A549 (cell line): ENCODE measurements at regions not wholly inside any gene's neighbourhood (a gene's known extent, or its start where the extent isn't known, plus 50 kb on each side); places are given as distances from the start of the nearest gene placed in this dataset.

Source experiments
- ATAC-seq, 2 experiments: fragments of 200-7000 bp in 1 of 2; fragments of >200 bp in 1 of 2; cut with Nextera tagmentation in 1 of 2; cut with Tn5 transposase in 1 of 2; 3 replicates each; pipeline versions ENCODE4 v1.8.0 to v1.9.1; 2018 to 2020; ENCODE audit warnings: mild to moderate bottlenecking in 1 of 2, moderate library complexity in 1 of 2
- CTCF ChIA-PET: fragments of 300-600 bp; sonication (Branson Sonifier 250); formaldehyde crosslinking; extraction: SDS; loops from one replicate; lab custom pipeline; 2021; ENCODE audit warnings: antibody characterized with exemption, inconsistent platforms; lab: Yijun Ruan, JAX
- POLR2A ChIA-PET: fragments of 350-600 bp; formaldehyde crosslinking; extraction: SDS; loops from one replicate; lab custom pipeline; 2021; ENCODE audit warnings: antibody characterized with exemption, inconsistent platforms; lab: Yijun Ruan, JAX
- DNase-seq, 2 experiments: peaks; one replicate each; pipeline versions ENCODE4 v3.0.0 to v3.0.0-alpha.2; 2011 to 2016; ENCODE audit warnings: low read depth in 1 of 2, low spot score in 1 of 2
- FAIRE-seq: peaks from 2 replicates; lab custom pipeline; 2011; peaks lifted over from hg19 to GRCh38; lab: Jason Lieb, UNC
- H3K27ac ChIP-seq, 2 experiments: fragments of >200 bp; sonication (Bioruptor Twin); formaldehyde crosslinking; 3 replicates each; pipeline ENCODE4 v1.5.1; 2016 to 2017
- H3K4me1 ChIP-seq: fragments of >200 bp; sonication (Bioruptor Twin); formaldehyde crosslinking; 3 replicates; pipeline ENCODE4 v1.6.1; 2016
- H3K4me2 ChIP-seq: fragments of >200 bp; sonication (Bioruptor Twin); formaldehyde crosslinking; 3 replicates; pipeline ENCODE4 v1.6.1; 2016
- H3K4me3 ChIP-seq: fragments of >200 bp; sonication (Bioruptor Twin); formaldehyde crosslinking; 3 replicates; pipeline ENCODE4 v1.5.1; 2016
- H3K9me3 ChIP-seq: fragments of >200 bp; sonication (Bioruptor Twin); formaldehyde crosslinking; 3 replicates; pipeline ENCODE4 v1.6.1; 2016
- BHLHE40 ChIP-seq: IDR thresholded peaks from 2 replicates; pipeline ENCODE4 v1.6.1; 2012; ENCODE audit warnings: low read depth, low read length, inconsistent platforms
- CBX8 ChIP-seq: fragments of 200-600 bp; sonication (generic); IDR thresholded peaks from 2 replicates; pipeline ENCODE4 v1.6.1; 2016
- CHD4 ChIP-seq: fragments of 200-600 bp; sonication (generic); IDR thresholded peaks from 2 replicates; pipeline ENCODE4 v1.6.1; 2016; ENCODE audit warnings: antibody characterized with exemption, mild to moderate bottlenecking, borderline replicate concordance
- EHF ChIP-seq: fragments of 250-450 bp; sonication (Bioruptor Pico); IDR thresholded peaks from 2 replicates; pipeline ENCODE4 v1.5.0; 2020; ENCODE audit warnings: mild to moderate bottlenecking
- ESRRA ChIP-seq: fragments of 150-350 bp; IDR thresholded peaks from 2 replicates; pipeline ENCODE4 v1.6.1; 2014; ENCODE audit warnings: mild to moderate bottlenecking, low read length, borderline replicate concordance
- FOSL2 ChIP-seq, 2 experiments: fragments of 450-650 bp in 1 of 2; fragments of >200 bp in 1 of 2; sonication (Bioruptor Twin) in 1 of 2; formaldehyde crosslinking; IDR thresholded peaks; 2 replicates each; pipeline versions ENCODE4 v1.5.0 to v1.6.1; 2016 to 2020; ENCODE audit warnings: mild to moderate bottlenecking in 1 of 2, moderate library complexity in 1 of 2
- FOXS1 ChIP-seq: fragments of 250-450 bp; sonication (Bioruptor Pico); IDR thresholded peaks from 2 replicates; pipeline ENCODE4 v1.5.0; 2020; ENCODE audit warnings: mild to moderate bottlenecking, moderate library complexity
- GATA3 ChIP-seq: IDR thresholded peaks from 2 replicates; pipeline ENCODE4 v1.6.1; 2012; ENCODE audit warnings: borderline replicate concordance
- HDAC2 ChIP-seq: fragments of 200-600 bp; sonication (generic); IDR thresholded peaks from 2 replicates; pipeline ENCODE4 v1.6.1; 2016
- HEYL ChIP-seq: fragments of 250-450 bp; sonication (Bioruptor Pico); IDR thresholded peaks from 2 replicates; pipeline ENCODE4 v1.8.0; 2021; ENCODE audit warnings: mild to moderate bottlenecking, moderate library complexity
- HMGXB4 ChIP-seq: fragments of 250-450 bp; sonication (Bioruptor Pico); IDR thresholded peaks from 2 replicates; pipeline ENCODE4 v1.5.0; 2021; ENCODE audit warnings: mild to moderate bottlenecking, moderate library complexity, borderline replicate concordance
- HOXB13 ChIP-seq: fragments of 250-450 bp; sonication (Bioruptor Pico); IDR thresholded peaks from 2 replicates; pipeline ENCODE4 v1.5.0; 2020; ENCODE audit warnings: low read depth, mild to moderate bottlenecking, moderate library complexity
- HOXB5 ChIP-seq: fragments of 250-450 bp; sonication (Bioruptor Pico); IDR thresholded peaks from 2 replicates; pipeline ENCODE4 v1.5.0; 2020; ENCODE audit warnings: mild to moderate bottlenecking, moderate library complexity
- MAFK ChIP-seq: fragments of 450-650 bp; IDR thresholded peaks from 2 replicates; pipeline ENCODE4 v1.6.1; 2014; ENCODE audit not compliant: partially characterized antibody
- MAZ ChIP-seq: fragments of 150-350 bp; IDR thresholded peaks from 2 replicates; pipeline ENCODE4 v1.6.1; 2014; ENCODE audit warnings: antibody characterized with exemption, low read depth, low read length, borderline replicate concordance
- NPAS2 ChIP-seq: fragments of 250-450 bp; sonication (Bioruptor Pico); IDR thresholded peaks from 2 replicates; pipeline ENCODE4 v1.8.0; 2022; ENCODE audit warnings: mild to moderate bottlenecking, moderate library complexity, borderline replicate concordance
- NR3C1 ChIP-seq: fragments of >200 bp; sonication (Bioruptor Twin); formaldehyde crosslinking; IDR thresholded peaks from 3 replicates; pipeline ENCODE4 v1.6.1; 2017
- POLR2AphosphoS2 ChIP-seq: conservative IDR thresholded peaks from 2 replicates; pipeline ENCODE4 v1.6.1; 2012; ENCODE audit warnings: low read length, improper control_type of control experiment, inconsistent platforms
- RARB ChIP-seq: fragments of 250-450 bp; sonication (Bioruptor Pico); IDR thresholded peaks from 2 replicates; pipeline ENCODE4 v1.8.0; 2021; ENCODE audit warnings: mild to moderate bottlenecking, moderate library complexity
- REST ChIP-seq: fragments of 200-600 bp; sonication (generic); IDR thresholded peaks from 2 replicates; pipeline ENCODE4 v1.6.1; 2016; ENCODE audit warnings: antibody characterized with exemption, mild to moderate bottlenecking, moderate library complexity
- RNF2 ChIP-seq: fragments of 200-600 bp; sonication (generic); IDR thresholded peaks from 2 replicates; pipeline ENCODE4 v1.6.1; 2016; ENCODE audit warnings: low read depth, mild to moderate bottlenecking, antibody characterized with exemption, moderate library complexity, borderline replicate concordance
- SREBF2 ChIP-seq: fragments of 450-650 bp; IDR thresholded peaks from 2 replicates; pipeline ENCODE4 v1.6.1; 2014; ENCODE audit warnings: mild to moderate bottlenecking, moderate library complexity
- TFCP2L1 ChIP-seq: fragments of 250-450 bp; sonication (Bioruptor Pico); IDR thresholded peaks from 2 replicates; pipeline ENCODE4 v1.5.0; 2021; ENCODE audit warnings: mild to moderate bottlenecking
- ZNF302 ChIP-seq: fragments of 250-450 bp; sonication (Bioruptor Pico); IDR thresholded peaks from 2 replicates; pipeline ENCODE4 v1.9.0; 2021; ENCODE audit warnings: inconsistent platforms, mild to moderate bottlenecking, moderate library complexity
- WGBS: methylation state at CpG from one replicate; pipeline ENCODE4 v1.1.6; 2017; ENCODE audit errors: missing lambda C conversion rate; 5-methylcytosine and 5-hydroxymethylcytosine counted together
- TF ChIP-seq, protein P1 (sequence below): fragments of >200 bp; sonication (Bioruptor Twin); formaldehyde crosslinking; IDR thresholded peaks from 2 replicates; pipeline ENCODE4 v1.6.1; 2016
- TF ChIP-seq, protein P2 (sequence below): IDR thresholded peaks from 2 replicates; pipeline ENCODE4 v1.6.1; 2012
- TF ChIP-seq, protein P3 (sequence below): fragments of >200 bp; sonication (Bioruptor Twin); formaldehyde crosslinking; IDR thresholded peaks from 3 replicates; pipeline ENCODE4 v1.6.1; 2016
- TF ChIP-seq, protein P4 (sequence below): fragments of 250-450 bp; sonication (Bioruptor Pico); IDR thresholded peaks from 2 replicates; pipeline ENCODE4 v1.5.0; 2020; ENCODE audit warnings: low read depth, mild to moderate bottlenecking, moderate library complexity

- no peak overlapping the region for H3K27ac ChIP-seq
- no peaks in the 10 kb centered on the region for H3K9me3 ChIP-seq
- H3K4me1 ChIP-seq: no peaks in the 10 kb centered on the region
- no peak overlapping the region for H3K4me3 ChIP-seq
- ATAC-seq (no peak), FAIRE-seq (no peak), DNase-seq (no peak)
- TF ChIP-seq CHD4 (no peak), HOXB13 (CRISPR knock-in tag) (no peak), HMGXB4 (no peak), GATA3 (no peak), NPAS2 (no peak), NR3C1 (no peak), HEYL (CRISPR knock-in tag) (no peak), BHLHE40 (no peak), POLR2AphosphoS2 (no peak), ZNF302 (no peak), MAFK (no peak), RNF2 (no peak), ESRRA (no peak), TFCP2L1 (CRISPR knock-in tag) (no peak), HOXB5 (CRISPR knock-in tag) (no peak), RARB (CRISPR knock-in tag) (no peak), CBX8 (no peak)
- TF ChIP-seq, protein P1, sequence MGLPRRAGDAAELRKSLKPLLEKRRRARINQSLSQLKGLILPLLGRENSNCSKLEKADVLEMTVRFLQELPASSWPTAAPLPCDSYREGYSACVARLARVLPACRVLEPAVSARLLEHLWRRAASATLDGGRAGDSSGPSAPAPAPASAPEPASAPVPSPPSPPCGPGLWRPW: no peak
- TF ChIP-seq, protein P2, sequence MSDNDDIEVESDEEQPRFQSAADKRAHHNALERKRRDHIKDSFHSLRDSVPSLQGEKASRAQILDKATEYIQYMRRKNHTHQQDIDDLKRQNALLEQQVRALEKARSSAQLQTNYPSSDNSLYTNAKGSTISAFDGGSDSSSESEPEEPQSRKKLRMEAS: no peak
- TF ChIP-seq, protein P3, sequence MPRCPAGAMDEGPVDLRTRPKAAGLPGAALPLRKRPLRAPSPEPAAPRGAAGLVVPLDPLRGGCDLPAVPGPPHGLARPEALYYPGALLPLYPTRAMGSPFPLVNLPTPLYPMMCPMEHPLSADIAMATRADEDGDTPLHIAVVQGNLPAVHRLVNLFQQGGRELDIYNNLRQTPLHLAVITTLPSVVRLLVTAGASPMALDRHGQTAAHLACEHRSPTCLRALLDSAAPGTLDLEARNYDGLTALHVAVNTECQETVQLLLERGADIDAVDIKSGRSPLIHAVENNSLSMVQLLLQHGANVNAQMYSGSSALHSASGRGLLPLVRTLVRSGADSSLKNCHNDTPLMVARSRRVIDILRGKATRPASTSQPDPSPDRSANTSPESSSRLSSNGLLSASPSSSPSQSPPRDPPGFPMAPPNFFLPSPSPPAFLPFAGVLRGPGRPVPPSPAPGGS: no peak
- POLR2A ChIA-PET: no interaction called here
- 15% methylated on average over 3 of the region's 3 CpGs for WGBS
- H3K4me2 ChIP-seq: no peak overlapping the region
- CTCF ChIA-PET: no interaction called here
Observed at GRCh38 chr14:87866116-87866515, 126.9 kb downstream of the GALC start.

DNA sequence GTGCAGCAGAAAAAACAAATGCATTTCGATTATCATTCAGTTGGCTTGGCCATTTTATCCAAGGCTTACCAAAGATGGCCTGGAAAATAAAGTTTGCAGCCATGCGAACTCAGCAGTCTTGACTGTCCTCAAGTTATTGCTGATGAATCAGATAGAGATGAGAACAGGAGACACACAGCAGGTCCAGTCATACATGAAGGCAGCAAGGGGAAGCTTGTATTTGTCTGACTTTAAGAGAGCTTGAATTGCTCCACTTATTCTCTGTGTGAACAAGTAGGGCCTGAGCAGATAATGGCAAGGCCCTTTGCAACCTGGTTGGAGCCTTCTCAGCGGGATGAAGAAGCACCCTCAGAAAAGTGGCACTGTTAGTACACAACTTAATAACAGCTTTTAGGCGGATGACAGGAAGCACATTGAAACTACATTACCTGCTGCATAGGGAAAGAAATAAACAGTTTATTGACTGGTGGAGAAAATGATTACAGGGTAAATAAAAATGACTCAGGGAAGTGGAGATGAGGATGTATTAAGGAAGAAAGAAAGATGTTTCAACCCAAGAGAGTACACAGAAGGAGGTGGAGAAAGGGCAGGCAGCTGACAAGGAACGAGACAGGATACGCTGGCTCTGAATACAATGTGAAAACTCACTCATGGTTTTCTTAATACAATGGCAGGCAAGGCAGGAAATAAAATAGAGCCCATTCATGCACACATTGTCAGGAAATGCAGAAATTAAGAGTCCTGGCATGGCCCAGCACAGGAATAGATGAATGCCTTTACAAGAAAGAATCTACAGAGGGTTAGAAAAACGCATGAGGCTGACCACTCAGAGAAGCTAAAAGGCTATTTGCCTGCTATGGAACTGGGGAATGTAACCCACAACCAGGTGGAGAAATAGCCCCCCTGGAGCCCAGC lies 128.4 kb downstream of the GALC start:
- Histone ChIP-seq H3K27ac (no peak overlapping the region), H3K4me1 (no peaks in the 10 kb centered on the region), H3K4me3 (no peak overlapping the region), H3K4me2 (no peak overlapping the region), H3K9me3 (no peaks in the 10 kb centered on the region)
- ATAC-seq (no peak), FAIRE-seq (no peak), DNase-seq (no peak)
- TF ChIP-seq, protein P4, sequence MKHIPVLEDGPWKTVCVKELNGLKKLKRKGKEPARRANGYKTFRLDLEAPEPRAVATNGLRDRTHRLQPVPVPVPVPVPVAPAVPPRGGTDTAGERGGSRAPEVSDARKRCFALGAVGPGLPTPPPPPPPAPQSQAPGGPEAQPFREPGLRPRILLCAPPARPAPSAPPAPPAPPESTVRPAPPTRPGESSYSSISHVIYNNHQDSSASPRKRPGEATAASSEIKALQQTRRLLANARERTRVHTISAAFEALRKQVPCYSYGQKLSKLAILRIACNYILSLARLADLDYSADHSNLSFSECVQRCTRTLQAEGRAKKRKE (CRISPR knock-in tag): no peak
- TF ChIP-seq SREBF2: no peak
- no peak for TF ChIP-seq GATA3
- TF ChIP-seq EHF (CRISPR knock-in tag): no peak
- TF ChIP-seq ESRRA: no peak
- TF ChIP-seq FOXS1 (CRISPR knock-in tag): no peak
- TF ChIP-seq RARB (CRISPR knock-in tag): no peak
- no peak for TF ChIP-seq HDAC2
- TF ChIP-seq REST: no peak
- TF ChIP-seq HOXB5 (CRISPR knock-in tag): no peak
- TF ChIP-seq FOSL2 (IDR thresholded peaks at IDR 0.05): no peak
- TF ChIP-seq FOSL2 (CRISPR knock-in tag; IDR thresholded peaks at IDR 0.05): no peak
- TF ChIP-seq MAZ: no peak
- CTCF ChIA-PET: interaction anchor here (1.3 kb wide), 1 partner anchor 15 kb away, joined by 3 read pairs; no protein-coding TSS in a partner anchor
- 23% methylated on average over 7 of the region's 7 CpGs for WGBS
- POLR2A ChIA-PET: no interaction called here
